Body of pancreas (tissue), 4 donors: ENCODE measurements at regions not wholly inside any gene's neighbourhood (a gene's known extent, or its start where the extent isn't known, plus 50 kb on each side); places are given as distances from the start of the nearest gene placed in this dataset.
"Not testable (repeated sequence)": the region's sequence is repeated elsewhere in the genome, so short reads cannot be mapped to it uniquely, and the experiment has no call there.

Experiments used
- ATAC-seq: fragments of 150-250 bp; one replicate; pipeline ENCODE4 v1.9.1; 2016
- DNase-seq, 4 donors: peaks; one replicate each; pipeline ENCODE4 v3.0.0-alpha.2; 2019
- H3K27ac ChIP-seq, 4 donors: fragments of 200-600 bp; sonication (generic); 1 replicate in 3 of 4; 2 replicates in 1 of 4; pipeline versions ENCODE4 v1.5.1 to v1.6.1; 2016 to 2019; ENCODE audit warnings: mild to moderate bottlenecking in 1 of 4, mixed read lengths in 1 of 4, moderate library complexity in 1 of 4
- H3K27me3 ChIP-seq, 2 donors: fragments of 200-600 bp; sonication (generic); one replicate each; pipeline ENCODE4 v1.6.0; 2016; ENCODE audit warnings: mild to moderate bottlenecking in 1 of 2
- H3K36me3 ChIP-seq, 2 donors: fragments of 200-600 bp; sonication (generic); replicated peaks in 1 of 2; 2 replicates each; pipeline ENCODE4 v1.5.1; 2016; ENCODE audit warnings: low read depth in 2 of 2; ENCODE audit not compliant: insufficient read depth in 1 of 2
- H3K4me1 ChIP-seq: fragments of 200-600 bp; sonication (generic); one replicate; pipeline ENCODE4 v1.6.0; 2016
- H3K4me3 ChIP-seq, 2 donors: fragments of 200-600 bp; sonication (generic); 1 replicate in 1 of 2; 2 replicates in 1 of 2; pipeline ENCODE4 v1.5.1; 2016 to 2019
- H3K9me3 ChIP-seq, 3 donors: fragments of 200-600 bp; sonication (generic); 1 replicate in 2 of 3; 2 replicates in 1 of 3; pipeline ENCODE4 v1.5.1; 2016
- CTCF ChIP-seq, 7 experiments: fragments of 450-650 bp in 4 of 7; fragments of 200-600 bp in 3 of 7; sonication (generic) in 3 of 7; IDR thresholded peaks; one replicate each; pipeline ENCODE4 v1.5.1; 2016 to 2019; ENCODE audit warnings: antibody characterized with exemption in 7 of 7
- POLR2A ChIP-seq, 3 donors: fragments of 450-650 bp; IDR thresholded peaks; one replicate each; pipeline ENCODE4 v1.6.1; 2016; ENCODE audit warnings: antibody characterized with exemption in 3 of 3, mild to moderate bottlenecking in 2 of 3
- WGBS, 2 donors: methylation state at CpG; one replicate each; pipeline ENCODE4 v1.1.5; 2017; 5-methylcytosine and 5-hydroxymethylcytosine counted together
- intact Hi-C: fragments of 100-400 bp; cut with DNase I; formaldehyde crosslinking; loops from one replicate; pipeline ENCODE4 v1.15.1; 2023

GRCh38 chr15:55074431-55074830 lies 122.3 kb downstream of the RSL24D1 start:
- ATAC-seq = no peak
- Histone ChIP-seq H3K4me1 (no peaks in the 10 kb centered on the region), H3K9me3 (peaks cover 0 to 9% (median 0%) of the 10 kb centered on the region in 3 donors), H3K4me3 (no peak overlapping the region), H3K27ac (no peak overlapping the region), H3K27me3 (no peaks in the 10 kb centered on the region), H3K36me3 (no peaks in the 10 kb centered on the region)
- intact Hi-C loops = no loop called here
- TF ChIP-seq POLR2A (IDR thresholded peaks at IDR 0.05) = no peak
- no peak for TF ChIP-seq CTCF (IDR thresholded peaks at IDR 0.05)
- no peak for DNase-seq
- WGBS, 2 donors = 79 to 83% methylated on average over 6 of the region's 6 CpGs

GRCh38 chr15:55063970-55064369 lies 132.8 kb downstream of the RSL24D1 start:
- H3K4me3 ChIP-seq, ATAC-seq, H3K27ac ChIP-seq, H3K4me1 ChIP-seq, intact Hi-C loops, H3K9me3 ChIP-seq, H3K27me3 ChIP-seq, H3K36me3 ChIP-seq, DNase-seq: not testable (repeated sequence)
- WGBS, 2 donors = 87 to 91% methylated on average over 18 to 20 of the region's 20 CpGs

GRCh38 chr15:55060836-55061235 lies 135.9 kb downstream of the RSL24D1 start:
- Histone ChIP-seq H3K36me3 (no peaks in the 10 kb centered on the region), H3K4me1 (no peaks in the 10 kb centered on the region), H3K27ac (no peak overlapping the region), H3K4me3 (no peak overlapping the region), H3K9me3 (no peaks in the 10 kb centered on the region), H3K27me3 (no peaks in the 10 kb centered on the region)
- TF ChIP-seq POLR2A (IDR thresholded peaks at IDR 0.05) = no peak
- TF ChIP-seq CTCF (IDR thresholded peaks at IDR 0.05) = no peak
- WGBS, 2 donors = 66 to 68% methylated on average over 2 of the region's 2 CpGs
- ATAC-seq = no peak
- no peak for DNase-seq
- intact Hi-C loops = no loop called here

- no peaks in the 10 kb centered on the region for H3K9me3 ChIP-seq
- H3K4me3 ChIP-seq = no peak overlapping the region
- no peak overlapping the region for H3K27ac ChIP-seq
- no peaks in the 10 kb centered on the region for H3K4me1 ChIP-seq
- TF ChIP-seq POLR2A (IDR thresholded peaks at IDR 0.05) (no peak), CTCF (IDR thresholded peaks at IDR 0.05) (no peak)
- ATAC-seq = no peak
- no peak for DNase-seq
- no peaks in the 10 kb centered on the region for H3K36me3 ChIP-seq
- no peaks in the 10 kb centered on the region for H3K27me3 ChIP-seq
- intact Hi-C loops = no loop called here
- WGBS, 2 donors = 32 to 40% methylated on average over 3 of the region's 3 CpGs
Observed at GRCh38 chr15:55056500-55056899, 140.2 kb downstream of the RSL24D1 start.

- H3K27me3 ChIP-seq = no peaks in the 10 kb centered on the region
- no peak for ATAC-seq
- H3K36me3 ChIP-seq = no peaks in the 10 kb centered on the region
- TF ChIP-seq POLR2A (IDR thresholded peaks at IDR 0.05) = no peak
- no peak for TF ChIP-seq CTCF (IDR thresholded peaks at IDR 0.05)
- intact Hi-C loops = no loop called here
- H3K4me1 ChIP-seq = no peaks in the 10 kb centered on the region
- DNase-seq = no peak
- no peaks in the 10 kb centered on the region for H3K9me3 ChIP-seq
- WGBS, 2 donors = 34 to 50% methylated on average over 2 of the region's 2 CpGs
- H3K4me3 ChIP-seq = no peak overlapping the region
- H3K27ac ChIP-seq = no peak overlapping the region
Observed at GRCh38 chr15:55044162-55044561, 152.6 kb downstream of the RSL24D1 start.
